ENCODE measurements at regions not wholly inside any gene's neighbourhood (a gene's known extent, or its start where the extent isn't known, plus 50 kb on each side); places are given as distances from the start of the nearest gene placed in this dataset.
"Not testable (repeated sequence)": the region's sequence is repeated elsewhere in the genome, so short reads cannot be mapped to it uniquely, and the experiment has no call there.

DNA sequence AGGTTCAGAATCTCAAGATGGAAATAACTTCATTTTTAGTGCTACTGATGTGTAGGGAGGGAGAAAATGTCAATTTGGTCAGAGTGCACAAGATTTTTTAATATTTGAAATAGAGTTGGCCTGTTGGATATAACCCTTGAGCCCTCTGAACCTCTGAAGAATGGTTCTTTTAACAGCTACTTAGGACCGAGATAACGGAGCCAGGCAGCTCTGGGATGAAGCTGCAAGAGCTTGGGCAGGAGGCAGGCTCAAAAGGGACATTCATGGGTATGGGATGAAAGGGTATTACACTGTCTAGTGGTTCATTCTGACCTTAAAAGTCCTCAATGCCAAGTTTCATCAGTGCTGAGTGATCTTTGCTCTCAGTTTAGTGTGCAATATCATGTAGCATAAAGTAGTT is 111.4 kb upstream of the CPHXL start:
- DNase-seq = no peak

DNA sequence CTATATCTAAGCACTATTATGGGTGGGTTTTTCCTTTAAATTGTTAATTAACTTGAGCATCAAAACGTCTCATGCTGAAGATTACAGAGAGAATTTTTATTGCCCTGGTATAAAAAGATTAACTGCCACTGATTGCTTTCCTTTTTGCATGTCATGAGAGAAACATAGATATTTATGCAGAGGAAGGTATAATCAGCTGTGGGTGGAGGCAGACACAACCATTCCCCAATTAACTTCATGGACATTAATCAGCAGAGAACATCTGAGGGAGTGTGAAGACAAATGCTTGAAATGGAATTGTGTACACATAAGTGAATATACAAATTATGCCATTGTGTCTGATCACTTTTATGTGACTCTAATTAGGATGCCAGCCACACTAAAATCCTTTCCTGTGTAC is 115.2 kb upstream of the CPHXL start:
- no peak for DNase-seq

DNA sequence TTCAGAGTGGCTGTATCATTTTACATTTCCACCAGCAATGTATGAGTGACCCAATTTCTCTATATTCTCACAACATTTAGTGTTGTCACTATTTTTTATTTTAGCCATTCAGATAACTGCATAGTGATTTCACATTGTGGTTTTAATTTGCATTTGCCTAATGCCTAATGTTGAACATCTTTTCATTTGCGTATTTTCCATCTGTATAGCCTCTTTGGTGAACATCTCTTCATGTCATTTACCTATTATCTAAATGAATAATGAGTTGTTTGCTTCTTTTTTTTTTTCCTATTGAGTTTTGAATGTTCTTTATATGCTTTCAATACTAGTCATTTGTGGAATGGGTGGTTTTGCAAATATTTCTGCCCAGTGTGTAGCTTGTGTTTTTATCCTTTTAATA is 120.9 kb upstream of the CPHXL start:
- no peak for DNase-seq

DNA sequence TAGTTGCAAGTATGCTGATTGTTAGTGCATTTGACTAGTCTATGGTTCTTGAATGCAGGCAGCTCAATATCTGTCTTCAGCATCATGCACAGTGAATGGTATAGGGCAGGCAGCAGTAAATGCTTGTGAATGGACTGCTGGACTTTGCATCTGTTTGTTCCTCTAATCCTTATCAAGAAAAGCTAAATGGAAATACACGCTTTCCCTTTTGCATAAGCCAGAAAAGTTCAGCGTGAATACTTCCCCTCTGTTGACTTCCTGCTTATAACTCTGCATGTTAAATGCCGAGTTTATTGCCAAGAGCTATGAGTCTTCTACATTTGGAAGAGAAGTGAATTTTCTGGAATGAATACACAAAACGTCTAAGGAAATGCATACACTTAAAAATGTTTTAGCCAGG is 127.9 kb upstream of the CPHXL start:
- DNase-seq = no peak

DNA sequence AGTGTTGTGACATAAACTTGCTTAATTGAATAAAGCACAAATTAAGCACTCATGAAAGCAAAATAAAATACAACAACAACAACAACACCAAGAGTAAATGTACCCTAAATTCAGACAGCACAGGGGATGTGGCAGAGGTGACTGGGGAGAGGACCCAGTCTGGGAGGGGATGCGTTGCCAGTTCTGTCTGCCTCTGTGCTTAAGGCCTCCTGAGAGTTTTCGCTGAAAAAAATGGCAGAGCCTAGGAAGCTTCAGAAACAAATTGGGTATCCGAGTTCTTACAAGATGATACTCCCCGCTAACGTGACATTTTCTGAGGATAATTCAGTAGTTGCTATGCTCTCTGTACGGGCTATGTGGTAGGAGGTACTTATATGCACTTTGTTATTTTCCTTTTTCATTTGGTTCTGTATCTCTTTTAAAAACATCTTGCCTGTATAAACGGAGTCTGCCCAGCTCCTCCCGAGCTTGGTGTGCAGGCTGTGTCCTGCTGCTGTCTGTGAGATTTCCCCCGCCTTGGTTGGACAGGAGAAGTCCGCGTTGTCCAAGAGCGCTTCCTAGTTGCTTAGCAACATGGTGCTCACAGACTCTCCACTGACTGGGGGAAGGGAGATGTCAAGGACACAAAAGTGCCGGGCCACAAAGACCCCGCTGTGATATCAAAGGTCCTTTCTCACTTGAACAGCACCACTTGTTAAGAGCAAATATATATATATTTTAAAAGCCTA is 134.2 kb upstream of the CPHXL start:
- no peak for DNase-seq

DNA sequence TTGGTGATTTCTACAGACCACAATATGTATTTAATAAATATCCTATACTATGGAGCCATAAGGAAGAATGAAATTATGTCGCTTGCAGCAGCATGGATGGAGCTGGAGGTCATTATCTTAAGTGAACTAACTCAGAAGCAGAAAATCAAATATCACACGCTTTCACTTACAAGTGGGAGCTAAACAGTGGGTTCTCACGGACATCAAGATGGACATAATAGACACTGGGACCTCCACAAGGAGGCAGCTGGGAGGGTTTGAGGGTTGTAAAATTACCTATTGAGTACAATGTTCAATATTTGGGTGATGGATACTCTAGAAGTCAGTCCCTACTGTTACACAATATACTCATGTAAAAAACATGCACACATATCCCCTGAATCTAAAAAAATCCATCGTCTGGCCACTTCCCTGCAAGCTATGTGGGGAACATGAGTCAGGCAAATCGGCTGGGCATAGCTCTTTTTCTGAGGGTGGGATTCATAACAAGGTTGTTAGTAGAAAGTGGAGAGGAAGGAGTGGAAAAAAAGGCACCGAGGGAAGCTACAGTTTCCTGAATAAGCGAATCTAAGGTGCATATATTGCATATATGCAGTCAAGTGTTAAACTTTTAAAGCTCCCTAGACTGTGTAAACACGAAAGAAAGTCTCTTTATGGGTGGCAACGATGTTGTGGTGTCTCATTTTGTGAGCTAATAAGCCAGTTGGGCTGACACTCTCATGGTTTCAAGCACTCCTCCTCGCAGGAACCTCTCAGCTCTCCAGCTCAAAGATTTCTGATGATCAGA is 135.2 kb upstream of the CPHXL start:
- no peak for DNase-seq

DNA sequence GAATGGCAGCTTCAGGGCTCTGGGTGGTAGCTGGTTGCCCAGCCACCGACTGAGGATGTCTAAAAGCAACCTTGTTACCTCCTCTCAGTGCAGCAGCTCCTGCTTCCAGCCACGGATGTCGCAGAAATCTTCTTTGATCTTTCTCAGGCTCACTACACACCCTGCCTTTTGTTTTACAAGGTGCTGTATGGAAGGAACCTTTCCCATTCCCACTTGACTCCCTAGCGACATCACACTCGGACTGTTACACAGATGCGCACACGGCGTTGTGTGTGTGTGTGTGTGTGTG is 135.8 kb upstream of the CPHXL start:
- DNase-seq = no peak

DNA sequence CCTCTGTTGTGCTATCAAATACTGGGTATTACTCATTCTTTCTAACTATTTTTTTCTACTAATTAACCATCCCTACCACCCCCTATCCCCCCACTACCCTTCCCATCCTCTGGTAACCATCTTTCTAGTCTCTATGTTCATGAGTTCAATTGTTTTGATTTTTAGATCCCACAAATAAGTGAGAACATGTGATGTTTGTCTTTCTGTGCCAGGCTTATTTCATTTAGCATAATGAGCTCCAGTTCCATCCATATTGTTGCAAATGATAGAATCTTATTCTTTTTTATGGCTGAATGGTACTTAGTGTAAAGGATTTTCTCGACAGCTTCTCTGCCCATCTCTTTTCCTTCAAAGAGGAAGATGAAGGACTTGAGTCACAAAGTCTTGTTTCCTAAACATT is 138.0 kb upstream of the CPHXL start:
- no peak for DNase-seq

DNA sequence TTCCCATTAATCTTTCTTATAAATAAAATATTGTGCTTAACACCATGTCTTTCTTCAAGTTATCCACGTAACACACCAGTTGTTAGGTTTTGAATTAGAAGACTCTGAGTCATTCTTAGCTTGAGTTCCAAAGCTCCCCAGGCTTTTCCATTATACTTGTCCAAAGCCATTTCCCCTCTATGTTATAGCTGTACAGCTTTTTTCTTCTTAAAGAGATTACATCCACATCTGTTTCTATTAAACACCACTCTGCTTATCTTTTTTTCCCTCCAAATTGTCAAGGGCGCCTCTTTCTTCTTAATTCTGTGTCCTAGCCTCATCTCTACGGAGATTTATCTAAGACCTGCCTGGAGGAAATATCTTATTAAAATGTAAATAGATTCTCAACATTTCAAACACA is 139.4 kb upstream of the CPHXL start:
- DNase-seq = no peak

DNA sequence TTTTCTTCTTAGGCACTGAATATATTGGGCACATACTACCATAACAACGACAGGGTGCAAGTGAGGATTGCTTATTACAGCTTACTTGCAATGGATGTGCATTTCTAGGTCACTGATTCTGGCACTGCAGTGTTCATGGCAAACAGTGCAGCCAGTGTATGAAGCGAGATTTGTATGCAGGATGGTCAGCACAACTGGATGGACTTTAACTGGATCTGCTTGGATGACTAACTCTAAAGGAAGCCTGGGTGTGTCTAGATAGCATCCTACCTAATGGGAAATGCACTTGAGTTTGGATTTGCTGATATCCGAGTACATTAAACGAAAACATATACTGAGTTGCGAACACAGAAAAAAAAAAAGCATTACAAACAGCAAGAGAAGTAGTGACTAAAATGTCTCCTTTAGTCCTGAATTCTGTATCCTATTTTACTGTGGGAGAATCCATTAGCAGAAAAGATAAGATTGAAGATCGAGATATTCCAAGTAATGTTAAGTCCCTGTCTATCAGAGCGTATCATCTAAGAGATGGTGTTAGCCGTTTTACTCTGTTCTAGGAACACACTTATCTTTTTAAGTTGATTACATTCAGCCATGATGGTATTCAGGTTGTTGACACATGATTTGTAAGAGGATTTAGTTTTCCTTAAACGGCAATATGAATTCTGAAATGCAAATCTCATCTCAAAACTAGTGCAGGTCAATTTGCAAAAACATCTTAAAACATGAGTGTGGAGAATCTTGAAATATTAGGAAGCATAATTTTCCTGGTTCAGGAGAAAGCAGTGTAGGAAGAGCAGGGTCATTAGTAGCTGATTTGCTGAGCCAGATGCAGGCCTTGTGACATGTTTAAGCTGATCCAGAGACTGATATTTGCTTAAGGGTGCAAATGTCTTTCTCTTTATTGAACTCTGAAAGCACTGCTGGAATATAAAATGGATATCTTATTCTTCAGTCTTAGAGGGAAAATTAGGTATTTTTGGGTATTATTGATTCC is 142.6 kb upstream of the CPHXL start:
- no peak for DNase-seq

DNA sequence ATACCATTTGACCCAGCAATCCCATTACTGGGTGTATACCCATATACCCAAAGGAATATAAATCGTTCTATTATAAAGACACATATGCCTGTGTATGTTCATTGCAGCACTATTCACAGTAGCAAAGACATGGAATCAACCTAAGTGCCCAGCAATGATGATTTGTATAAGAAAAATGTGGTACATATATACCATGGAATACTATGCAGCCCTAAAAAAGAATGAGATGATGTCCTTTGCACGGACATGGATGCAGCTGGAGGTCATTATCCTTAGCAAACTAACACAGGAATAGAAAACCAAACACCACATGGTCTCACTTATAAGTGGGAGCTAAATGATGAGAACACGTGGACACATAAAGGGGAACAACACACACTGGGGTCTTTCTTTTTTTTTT is 155.0 kb upstream of the CPHXL start:
- DNase-seq = not testable (repeated sequence)

DNA sequence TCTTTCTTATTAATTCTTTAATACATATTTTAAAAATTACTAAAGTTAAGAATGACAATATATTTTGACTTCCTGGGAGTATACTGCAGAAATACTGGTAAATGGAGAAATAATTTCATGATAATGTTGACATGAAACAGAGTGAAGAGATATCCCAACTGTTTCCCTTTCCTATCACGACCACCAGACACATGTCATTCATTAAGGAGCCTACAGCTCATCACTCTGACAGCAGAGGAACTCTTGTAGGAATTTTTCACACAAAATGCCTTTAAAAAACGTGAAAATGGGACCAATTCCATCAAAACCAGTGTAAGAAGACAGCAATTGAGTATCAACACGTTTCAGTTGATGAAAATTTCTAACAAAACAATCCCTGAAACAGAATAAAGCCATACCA is 172.9 kb upstream of the CPHXL start:
- no peak for DNase-seq

DNA sequence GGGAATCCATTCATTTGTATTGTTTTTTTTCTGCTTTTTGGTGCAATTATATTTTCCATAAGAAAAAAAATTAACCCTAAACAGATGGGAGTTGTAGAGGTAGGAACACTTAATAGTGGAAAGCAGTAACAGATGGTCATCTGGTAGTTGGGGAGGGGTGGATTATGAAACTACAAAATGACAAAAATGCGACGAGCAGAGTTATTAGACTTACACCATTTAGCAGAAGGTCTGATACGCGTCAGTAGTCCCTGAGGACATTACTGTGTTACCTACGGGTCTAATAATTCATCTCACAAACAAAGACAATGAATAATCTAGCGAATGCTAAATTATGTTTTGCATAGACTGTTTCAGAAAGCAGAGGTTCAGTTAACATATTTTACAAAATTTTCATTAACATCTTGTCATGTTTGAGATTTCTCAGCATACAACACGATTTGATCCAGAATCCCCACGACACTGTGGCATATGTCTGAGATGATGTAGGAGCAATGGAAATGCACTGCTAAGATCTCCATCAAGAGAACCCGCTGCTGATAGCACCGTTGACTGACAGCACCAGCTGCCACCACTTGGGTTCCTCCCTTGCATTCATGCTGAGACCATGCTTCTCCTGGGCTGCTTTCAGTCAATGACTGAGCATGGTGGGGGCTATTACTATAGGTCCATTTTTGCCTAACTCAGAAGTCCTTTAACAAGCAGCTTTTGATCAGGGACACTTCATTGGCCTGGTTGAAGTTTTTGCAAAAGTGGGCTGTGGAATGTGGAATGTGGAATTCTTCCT is 182.2 kb upstream of the CPHXL start:
- DNase-seq = no peak

DNA sequence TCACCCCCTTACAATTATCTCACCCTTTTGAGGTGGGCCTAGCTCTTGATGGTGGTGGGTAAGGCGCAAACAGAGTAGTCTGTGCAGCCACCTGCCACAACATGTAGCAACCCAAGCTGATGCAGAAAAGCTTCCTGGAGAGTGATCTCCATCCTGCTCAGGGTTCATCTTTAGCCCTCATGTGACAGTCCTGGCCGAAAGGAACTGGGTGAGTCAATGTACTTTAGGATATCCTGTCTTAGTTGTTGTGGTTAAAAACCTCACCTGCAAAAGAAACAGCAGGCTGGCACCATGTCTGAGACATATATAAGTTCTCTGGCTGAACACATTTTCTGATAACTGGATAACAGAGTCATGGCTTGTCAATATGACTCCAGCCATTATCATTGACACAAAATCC is 183.5 kb upstream of the CPHXL start:
- DNase-seq = no peak

DNA sequence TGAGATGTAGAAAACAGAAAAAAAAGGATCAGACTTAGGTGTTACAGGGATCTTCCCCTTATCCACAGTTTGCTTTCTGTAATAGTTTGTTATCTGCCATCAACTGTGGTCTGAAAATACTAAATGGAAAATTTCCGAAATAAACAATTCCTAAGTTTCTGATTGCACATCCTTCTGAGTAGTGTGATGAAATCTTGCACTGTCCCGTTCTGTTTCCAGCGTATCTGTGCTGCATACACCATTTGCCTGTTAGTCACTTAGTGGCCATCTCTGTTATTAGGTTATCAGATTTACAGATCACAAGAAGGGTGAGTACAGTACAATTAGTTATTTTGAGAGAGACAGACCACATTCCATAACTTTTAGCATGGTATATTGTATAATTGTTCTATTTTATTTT is 185.6 kb upstream of the CPHXL start:
- DNase-seq = no peak

DNA sequence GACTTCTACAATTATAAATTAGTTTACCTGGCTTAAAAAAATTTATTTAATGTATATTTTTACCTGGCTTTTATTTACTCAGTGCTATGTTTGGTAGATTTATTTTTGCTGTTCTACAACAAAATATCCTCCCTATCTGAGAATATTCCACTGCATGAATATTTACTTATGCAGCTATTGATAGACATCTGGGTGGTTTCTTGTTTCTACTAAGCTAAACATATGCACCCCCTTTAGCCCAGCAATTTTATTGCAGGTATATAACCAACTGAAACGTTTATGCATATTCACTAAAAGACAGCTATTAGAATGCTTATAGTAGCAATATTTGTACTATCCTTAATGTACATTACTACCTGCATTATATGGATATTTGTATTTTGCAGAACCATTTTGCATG is 187.7 kb upstream of the CPHXL start:
- no peak for DNase-seq

DNA sequence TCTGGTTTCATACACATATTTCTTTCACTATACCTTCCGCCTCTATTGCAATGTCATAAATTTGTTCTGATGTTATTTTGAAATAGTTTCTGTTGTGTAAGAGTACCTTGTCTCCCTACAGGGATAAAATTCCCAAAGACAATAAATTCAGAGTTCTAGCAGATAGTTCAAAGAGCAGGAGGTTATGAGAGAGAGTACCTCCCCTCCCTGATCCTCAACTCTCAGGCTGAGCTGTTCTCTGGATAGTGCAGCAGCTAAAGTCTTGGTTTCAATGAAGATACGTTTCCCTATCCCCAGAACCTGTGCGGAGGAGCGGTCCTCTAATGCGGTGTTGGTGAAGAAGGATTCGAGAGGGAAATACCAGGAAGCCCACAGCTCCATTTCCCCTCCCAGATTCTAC is 190.2 kb upstream of the CPHXL start:
- no peak for DNase-seq

DNA sequence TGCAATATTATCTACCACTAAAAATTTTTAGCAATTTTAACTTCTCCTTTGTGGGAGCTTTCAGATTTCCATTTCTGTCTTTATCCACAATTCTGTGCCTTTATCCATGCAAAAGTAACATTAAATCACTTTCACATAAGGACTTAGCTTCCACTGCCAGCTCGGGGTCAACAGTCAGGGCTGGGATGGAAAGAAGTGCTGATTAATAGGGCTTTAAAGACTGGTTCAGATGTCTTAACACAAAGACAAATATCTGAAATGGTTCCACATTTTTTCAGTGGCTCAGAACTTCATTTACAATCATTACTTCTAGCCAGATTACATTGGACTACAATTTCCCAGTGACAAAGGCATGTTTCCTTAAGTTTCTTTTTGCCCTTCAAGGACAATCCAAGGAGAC is 191.8 kb upstream of the CPHXL start:
- no peak for DNase-seq

DNA sequence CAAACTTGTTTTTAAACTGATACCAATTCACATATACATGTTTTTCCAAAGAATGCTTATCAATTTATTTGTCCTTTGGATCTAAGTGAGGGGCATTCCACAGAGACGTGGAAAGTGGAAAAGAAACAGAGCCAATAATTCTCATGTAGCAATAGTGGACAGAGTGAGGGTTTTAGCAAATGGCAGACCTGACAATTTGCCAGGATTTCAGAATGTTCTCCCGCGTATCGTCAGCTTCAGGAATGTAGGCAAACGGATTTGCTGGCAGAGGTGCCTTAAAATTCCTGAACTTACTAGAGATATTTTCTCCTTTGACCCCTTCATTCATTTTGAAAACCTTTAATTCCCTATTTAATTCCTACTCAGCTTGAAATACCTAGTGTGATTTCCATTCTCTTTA is 193.4 kb upstream of the CPHXL start:
- no peak for DNase-seq

DNA sequence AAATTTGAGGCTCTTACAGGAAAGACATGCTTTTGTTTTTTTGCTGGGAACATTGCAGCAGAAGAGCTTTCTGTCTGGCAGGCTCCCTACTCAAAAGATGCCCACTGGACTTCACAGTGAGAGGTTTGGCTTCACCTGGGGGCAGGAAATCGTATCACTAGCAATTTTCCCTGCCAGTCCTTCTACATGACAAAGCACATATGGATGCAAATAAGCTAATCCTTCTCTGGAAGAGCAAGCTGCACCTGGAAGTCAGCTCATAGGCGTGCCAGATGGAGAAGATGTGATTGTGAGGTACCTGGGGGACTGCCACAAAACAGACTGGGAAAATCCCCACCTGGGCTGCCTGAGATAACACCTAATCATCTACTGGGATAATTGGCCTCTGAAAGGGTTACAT is 195.0 kb upstream of the CPHXL start:
- no peak for DNase-seq

DNA sequence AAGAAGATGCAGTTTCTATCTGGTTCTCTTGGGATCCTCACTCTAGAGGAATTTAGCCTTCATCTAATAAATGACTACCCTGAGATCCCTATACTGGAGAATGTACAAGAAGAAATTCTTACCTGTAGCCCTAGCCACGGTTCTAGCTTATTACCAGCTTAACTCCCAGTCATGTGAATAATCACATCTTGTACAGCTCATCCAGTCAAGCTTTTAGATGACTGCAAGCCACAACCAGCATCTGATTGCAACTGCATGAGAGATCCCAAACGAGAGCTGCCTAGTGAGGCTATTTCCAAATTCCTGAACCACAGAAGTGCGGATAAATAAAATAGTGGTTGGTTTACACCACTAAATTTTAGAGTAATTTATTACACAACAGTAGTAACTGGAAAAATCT is 196.0 kb upstream of the CPHXL start:
- no peak for DNase-seq

DNA sequence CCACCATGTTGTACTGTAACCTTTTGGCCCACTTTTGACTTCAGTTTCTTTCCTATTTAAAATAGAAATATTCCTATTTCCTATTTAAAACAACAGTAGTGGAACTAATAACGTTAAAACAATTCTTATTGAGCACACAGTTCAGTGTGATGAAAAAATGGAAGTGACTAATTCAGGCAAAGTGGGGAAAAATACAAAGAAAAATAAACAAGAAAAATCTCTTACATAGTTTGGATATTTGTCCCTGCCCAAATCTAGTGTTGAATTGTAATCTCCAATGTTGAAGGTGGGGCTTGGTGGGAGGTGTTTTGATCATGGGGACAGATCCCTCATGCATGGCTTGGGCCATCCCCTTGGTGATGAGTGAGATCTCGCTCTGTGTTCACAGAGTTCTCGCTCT is 198.1 kb upstream of the CPHXL start:
- no peak for DNase-seq

DNA sequence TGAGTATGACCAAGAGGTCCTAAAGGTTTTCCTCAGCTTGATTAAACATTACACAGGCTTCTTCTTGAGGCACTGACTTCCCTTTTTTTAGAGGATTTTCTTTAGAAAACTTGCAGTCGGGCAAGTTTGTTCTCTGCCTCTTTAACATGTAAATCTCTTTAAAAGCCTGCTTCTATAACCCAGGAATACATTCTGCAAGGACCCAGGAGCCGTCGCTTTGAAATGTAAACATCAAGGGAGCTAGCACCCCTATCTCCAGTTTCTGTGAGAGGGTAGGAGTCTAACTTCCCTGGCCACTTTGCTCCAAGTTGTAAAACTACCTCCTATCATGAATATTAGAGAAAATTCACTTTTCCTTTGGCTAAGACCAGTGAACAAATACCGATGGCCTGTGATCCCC is 201.5 kb upstream of the CPHXL start:
- no peak for DNase-seq

Measured in HCEC 1CT (cell line).